Panc1 (cell line): ENCODE measurements at regions not wholly inside any gene's neighbourhood (a gene's known extent, or its start where the extent isn't known, plus 50 kb on each side); places are given as distances from the start of the nearest gene placed in this dataset.

Experiments used
- CTCF ChIP-seq: fragments of 450-650 bp; IDR thresholded peaks from 2 replicates; pipeline ENCODE4 v1.5.1; 2017; ENCODE audit warnings: mild to moderate bottlenecking
- POLR2AphosphoS5 ChIP-seq: IDR thresholded peaks from 2 replicates; pipeline ENCODE4 v1.6.1; 2012; ENCODE audit warnings: mild to moderate bottlenecking, low read depth, low read length, moderate library complexity

GRCh38 chr14:96987771-96988170 is 190.6 kb downstream of the VRK1 start:
- TF ChIP-seq CTCF (no peak), POLR2AphosphoS5 (no peak)
